Kidney capillary endothelial cell (primary cell): ENCODE measurements at regions not wholly inside any gene's neighbourhood (a gene's known extent, or its start where the extent isn't known, plus 50 kb on each side); places are given as distances from the start of the nearest gene placed in this dataset.
A peak's percentile ranks its signal among the peaks of the same experiment; 100 is the strongest.
"Not testable (repeated sequence)": the region's sequence is repeated elsewhere in the genome, so short reads cannot be mapped to it uniquely, and the experiment has no call there.

Experiments
- DNase-seq: peaks from one replicate; pipeline ENCODE4 v3.0.0-alpha.2; 2018; ENCODE audit warnings: low spot score

GRCh38 chr12:118537481-118537917, 161.1 kb downstream of the SUDS3 start:
- DNase-seq, result no peak

DNA sequence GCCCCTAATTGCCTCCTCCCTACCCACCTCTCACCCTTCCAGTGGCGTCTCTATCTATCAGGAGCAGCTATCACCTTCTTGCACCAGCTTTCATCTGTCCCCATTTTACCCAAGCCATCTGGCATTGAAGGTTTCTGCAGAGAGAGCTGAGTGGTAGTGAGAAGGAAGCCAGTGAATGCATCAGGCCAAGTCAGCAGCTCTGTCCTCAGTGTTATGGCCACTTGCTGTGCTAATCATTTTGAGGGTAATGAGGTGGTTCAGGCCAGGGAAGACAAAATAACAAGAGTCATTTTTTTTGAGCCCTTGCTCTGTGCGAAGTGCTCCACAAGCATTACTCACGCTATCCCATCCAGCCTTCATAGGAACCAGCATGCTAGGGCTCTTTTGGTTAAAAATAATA, 164.7 kb downstream of the SUDS3 start:
- no peak for DNase-seq

DNA sequence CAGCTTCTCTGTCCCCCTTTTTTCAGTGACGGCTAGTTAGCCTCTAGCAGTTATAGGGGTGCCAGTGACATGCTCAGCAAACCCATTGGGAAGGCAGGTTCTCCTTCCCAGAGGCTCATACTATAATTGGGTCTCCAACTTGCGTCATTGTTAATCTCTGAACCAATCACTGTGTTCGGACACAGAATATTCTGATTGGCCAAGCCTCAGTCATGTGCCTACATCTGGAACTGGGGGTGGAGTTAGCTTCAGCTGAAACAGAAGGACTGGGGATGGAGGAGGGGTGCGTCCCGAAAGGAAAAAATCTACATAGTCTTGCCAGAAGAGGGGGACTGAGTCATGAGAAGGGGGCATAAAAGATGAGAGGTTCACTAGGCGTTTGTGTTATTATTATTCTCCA, 165.6 kb downstream of the SUDS3 start:
- no peak for DNase-seq

DNA sequence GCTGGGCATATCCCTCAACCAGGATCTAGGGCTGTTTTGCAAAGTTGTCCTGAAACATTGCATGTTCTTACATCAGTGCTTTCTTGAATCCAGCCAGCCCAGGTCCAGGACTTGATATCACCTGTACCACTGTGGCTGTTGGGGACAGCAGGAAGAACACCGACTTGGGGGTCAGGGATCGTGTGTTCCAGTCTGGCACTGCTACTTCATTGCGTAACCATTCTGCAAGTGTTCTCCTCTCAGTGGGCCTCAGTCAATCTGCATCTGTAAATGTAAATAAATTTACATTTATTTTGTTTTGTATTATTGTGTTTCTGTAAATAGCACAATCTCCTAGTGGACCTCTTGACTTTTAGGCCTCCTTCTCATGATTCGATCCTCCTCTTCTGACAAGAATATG, 167.3 kb downstream of the SUDS3 start:
- DNase-seq, result no peak

- DNase-seq, result peak; percentile 1
Measured at GRCh38 chr12:118544569-118544968, 168.2 kb downstream of the SUDS3 start.

- DNase-seq, result not testable (repeated sequence)
Measured at GRCh38 chr12:118547606-118548005, 171.3 kb downstream of the SUDS3 start.

GRCh38 chr12:118548887-118549509, 172.6 kb downstream of the SUDS3 start:
- no peak for DNase-seq

DNA sequence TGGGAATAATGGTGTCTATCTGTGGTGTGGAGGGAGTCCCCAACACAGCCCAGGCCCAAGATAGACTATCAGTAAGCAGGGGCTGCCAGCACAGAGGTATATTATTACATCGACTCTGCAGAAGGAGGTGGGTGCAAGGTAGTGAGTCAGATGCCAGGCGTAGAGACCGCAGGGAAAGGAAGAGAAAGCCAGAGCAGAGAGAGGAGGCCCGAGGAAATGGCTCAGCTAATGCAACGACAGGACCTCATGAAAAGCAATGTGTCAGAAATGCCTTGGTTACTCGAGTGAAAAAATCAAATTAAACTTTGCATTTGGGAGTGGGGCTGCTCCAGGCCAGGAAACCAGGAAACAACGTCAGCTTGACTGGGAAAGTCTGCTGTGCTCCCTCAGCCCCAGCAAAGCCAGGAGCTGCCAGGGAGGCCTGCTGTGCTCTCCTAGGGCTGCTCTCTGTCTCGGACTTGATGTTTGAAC, 173.2 kb downstream of the SUDS3 start:
- no peak for DNase-seq

DNA sequence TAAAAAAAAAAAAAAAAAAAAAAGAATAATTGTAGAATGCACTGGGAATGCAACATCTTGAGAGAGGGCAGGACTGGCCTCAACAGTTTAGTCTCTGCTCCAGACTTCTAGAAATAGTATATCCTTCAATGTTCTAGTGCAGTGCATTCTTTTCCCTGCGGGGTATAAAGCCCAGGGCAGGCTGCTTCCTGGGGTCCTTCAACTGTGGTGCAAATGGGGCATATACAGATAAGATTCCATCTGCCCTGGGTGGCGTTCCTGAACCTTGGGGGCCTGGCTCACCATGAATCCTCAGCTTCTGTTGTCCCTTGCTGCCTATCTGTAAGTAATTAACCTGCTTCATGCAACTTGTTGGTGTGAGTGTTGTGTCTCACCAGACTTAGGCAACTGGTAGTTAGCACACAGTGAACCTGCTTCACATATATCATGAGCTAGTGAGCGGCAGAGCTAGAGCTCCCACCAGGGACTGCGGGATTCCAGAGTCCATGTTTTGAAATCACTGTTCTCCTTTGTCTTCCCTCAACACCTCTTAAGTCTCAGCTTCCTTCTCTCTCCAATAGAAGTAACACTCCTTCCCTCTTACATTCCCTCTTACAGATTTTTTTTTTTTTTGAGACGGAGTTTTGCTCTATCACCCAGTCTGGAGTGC, 177.6 kb downstream of the SUDS3 start:
- no peak for DNase-seq

GRCh38 chr12:118558941-118559340, 182.6 kb downstream of the SUDS3 start:
- DNase-seq, result no peak

DNA sequence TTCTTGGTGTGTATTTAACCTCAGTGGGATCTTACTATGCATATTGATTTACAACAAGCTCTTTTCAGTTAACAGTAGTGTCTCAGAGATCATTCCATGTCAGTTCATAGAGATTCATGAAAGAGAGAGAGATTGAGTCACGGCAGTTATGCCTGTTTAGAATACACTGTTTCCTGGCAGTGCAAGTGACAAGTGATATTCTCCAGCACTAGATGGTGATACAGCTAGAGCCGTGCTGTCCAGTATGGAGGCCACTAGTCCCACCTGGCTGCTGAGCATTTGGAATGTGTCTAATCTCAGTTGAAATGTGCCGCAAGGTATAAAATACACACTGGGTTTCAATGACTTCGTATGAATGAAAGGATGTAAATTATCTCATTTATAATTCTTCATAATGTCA, 184.4 kb downstream of the SUDS3 start:
- no peak for DNase-seq

- DNase-seq, result no peak
Measured at GRCh38 chr12:118571730-118572129, 195.4 kb downstream of the SUDS3 start.

DNA sequence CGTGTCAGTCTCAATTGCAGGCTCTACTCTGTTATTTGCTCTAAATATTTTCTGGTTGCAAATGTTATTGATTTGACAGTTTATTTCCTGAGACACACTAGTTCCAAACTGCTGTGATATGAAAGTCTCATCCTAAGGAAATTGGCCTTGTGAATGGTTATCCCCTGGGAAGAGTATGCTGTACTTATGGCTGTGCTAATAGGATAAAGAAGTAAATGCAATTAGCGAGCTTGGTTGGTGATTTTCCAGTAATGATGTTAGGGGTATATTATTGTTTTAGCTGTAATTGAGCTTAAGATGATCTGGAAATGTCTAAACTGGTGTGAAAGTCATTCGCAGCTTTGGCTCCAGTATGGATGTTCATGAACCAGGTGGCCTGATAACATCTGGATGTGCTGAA, 197.9 kb downstream of the SUDS3 start:
- no peak for DNase-seq

- DNase-seq, result no peak
Measured at GRCh38 chr12:118575730-118576129, 199.4 kb downstream of the SUDS3 start.

- DNase-seq, result no peak
Measured at GRCh38 chr12:118581371-118581770, 205.0 kb downstream of the SUDS3 start.

DNA sequence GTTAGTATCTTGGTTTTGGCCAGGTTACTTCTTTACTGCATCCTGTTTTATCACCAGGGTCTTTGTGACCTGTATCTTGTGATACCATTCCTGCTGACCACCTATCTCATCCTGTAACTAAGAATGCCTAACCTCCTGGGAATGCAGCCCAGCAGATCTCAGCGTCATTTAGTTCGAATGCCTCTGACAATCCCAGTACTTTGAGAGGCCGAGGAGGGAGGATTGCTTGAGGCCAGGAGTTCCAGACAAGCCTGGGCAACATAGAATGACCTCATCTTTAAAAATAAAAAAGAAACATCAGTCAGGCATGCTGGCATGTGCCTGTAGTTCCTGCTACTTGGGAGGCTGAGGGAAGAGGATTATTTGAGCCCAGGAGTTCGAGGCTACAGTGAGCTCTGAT, 206.5 kb downstream of the SUDS3 start:
- DNase-seq, result no peak

DNA sequence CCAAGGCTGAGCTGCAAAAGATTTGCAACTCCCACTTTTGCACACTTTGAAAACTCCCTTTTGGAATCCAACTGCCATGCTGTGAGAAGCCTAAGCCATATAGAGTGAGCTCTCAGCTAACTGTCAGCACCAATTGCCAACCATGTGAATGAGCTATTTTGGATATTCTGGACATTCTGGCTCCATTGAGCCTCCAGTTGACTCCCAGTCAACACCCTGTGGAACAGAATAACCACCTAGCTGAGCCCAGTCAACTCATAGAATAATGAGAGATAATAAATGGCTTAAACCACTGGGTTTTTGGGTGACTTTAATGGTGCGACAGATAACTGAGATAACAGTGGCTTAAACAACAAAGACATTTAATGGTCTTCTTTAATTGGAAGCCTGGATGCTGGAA, 210.1 kb downstream of the SUDS3 start:
- DNase-seq, result no peak

GRCh38 chr12:118589162-118589561, 212.8 kb downstream of the SUDS3 start:
- DNase-seq, result no peak

GRCh38 chr12:118590406-118591150, 214.2 kb downstream of the SUDS3 start:
- DNase-seq, result no peak

DNA sequence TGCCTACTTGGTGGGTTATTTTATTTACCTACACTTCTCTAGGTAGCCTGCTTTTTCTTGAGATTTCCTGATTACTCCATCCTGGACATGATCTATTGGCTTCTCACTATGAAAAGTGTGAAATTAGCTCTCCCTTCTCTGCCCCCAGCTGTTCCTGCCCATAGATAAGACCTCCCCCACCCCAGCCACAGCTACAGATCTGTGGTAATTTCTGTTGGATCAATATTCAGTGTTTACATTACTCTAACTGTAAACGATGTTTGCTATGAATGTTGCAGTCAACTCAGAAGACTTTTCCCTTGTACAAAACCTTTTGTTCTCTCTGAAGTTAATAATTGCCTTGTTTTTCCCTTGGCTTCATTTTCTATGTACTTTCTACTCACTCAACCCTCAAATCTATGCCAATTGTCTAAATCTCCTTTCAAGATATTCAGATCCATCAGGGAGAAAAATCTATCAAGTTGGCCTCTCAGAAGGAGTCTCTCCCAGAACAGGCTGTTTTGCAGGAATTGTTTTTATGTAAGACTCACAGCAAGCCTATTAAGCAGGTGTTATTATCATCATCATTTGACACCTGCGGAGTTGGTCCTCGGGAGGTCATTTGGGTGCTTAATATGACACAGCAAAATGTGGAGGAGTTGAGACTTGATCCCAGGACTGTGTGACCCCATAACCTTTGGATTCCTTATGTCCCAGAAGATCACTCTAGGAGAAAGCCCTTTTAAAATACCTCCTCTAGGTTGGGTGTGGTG, 227.4 kb downstream of the SUDS3 start:
- DNase-seq, result no peak

DNA sequence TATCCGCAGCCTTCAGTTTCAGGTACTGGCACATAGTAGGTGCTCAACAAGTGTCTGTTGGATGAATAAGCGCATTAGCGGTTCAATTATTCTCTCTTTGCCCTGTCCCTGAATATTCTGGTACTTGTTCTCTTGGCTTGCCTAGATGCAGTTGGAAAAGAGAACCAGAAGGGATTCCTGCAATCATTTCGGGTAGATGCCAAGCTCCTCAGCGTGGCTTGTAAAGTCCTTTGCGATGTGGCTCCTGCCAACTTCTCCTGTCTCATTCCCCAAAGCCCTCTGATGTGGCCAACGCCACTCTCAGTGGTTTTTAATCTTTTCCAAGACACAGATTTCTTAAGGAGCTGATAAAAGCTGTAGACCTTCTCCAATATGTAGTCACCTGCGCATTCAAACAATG, 230.3 kb downstream of the SUDS3 start:
- no peak for DNase-seq

DNA sequence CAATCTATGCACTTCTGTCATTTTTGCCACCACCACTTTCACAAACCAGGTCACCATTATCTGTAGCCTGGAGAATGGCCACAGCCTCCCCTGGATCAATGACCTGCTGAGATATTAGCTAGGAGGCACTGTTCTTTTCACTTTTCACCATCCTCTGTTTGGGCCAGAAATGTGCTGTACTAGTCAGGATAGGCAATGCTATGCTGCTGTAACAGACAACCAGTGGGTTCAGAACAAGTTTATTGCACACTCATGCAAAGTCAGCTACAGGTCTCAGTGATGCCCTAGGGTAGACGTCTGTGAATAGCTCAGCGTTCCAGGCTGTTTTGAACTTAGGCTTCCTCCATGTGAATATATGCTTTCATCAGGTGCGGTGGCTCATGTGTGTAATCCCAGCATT, 231.5 kb downstream of the SUDS3 start:
- DNase-seq, result no peak
